Sigmoid colon (tissue), 4 donors: ENCODE measurements at regions not wholly inside any gene's neighbourhood (a gene's known extent, or its start where the extent isn't known, plus 50 kb on each side); places are given as distances from the start of the nearest gene placed in this dataset.
"Not testable (repeated sequence)": the region's sequence is repeated elsewhere in the genome, so short reads cannot be mapped to it uniquely, and the experiment has no call there.

Experiments
- CTCF ChIP-seq, 4 experiments: fragments of 450-650 bp in 3 of 4; fragments of 200-600 bp in 1 of 4; IDR thresholded peaks; one replicate each; pipeline ENCODE4 v1.5.1; 2016 to 2019; ENCODE audit warnings: antibody characterized with exemption in 4 of 4, mild to moderate bottlenecking in 3 of 4, moderate library complexity in 2 of 4
- EP300 ChIP-seq, 4 donors: sonication (generic); formaldehyde crosslinking; IDR thresholded peaks; one replicate each; pipeline ENCODE4 v1.6.1; 2017; ENCODE audit warnings: antibody characterized with exemption in 4 of 4
- POLR2A ChIP-seq, 2 donors: fragments of 450-650 bp; IDR thresholded peaks; one replicate each; pipeline ENCODE4 v1.6.1; 2016; ENCODE audit warnings: antibody characterized with exemption in 2 of 2, mild to moderate bottlenecking in 2 of 2, moderate library complexity in 2 of 2

GRCh38 chr5:36513647-36514046 is 92.8 kb upstream of the SLC1A3 start:
- TF ChIP-seq EP300, CTCF, POLR2A (IDR thresholded peaks at IDR 0.05): not testable (repeated sequence)
